ENCODE measurements at regions not wholly inside any gene's neighbourhood (a gene's known extent, or its start where the extent isn't known, plus 50 kb on each side); places are given as distances from the start of the nearest gene placed in this dataset.

- FAIRE-seq (no peak), DNase-seq (ENCODE audit: low spot score) (no peak)
These were observed 378.5 kb upstream of the CAMK1G start for GRCh38 chr1:209205039-209205438.

DNA sequence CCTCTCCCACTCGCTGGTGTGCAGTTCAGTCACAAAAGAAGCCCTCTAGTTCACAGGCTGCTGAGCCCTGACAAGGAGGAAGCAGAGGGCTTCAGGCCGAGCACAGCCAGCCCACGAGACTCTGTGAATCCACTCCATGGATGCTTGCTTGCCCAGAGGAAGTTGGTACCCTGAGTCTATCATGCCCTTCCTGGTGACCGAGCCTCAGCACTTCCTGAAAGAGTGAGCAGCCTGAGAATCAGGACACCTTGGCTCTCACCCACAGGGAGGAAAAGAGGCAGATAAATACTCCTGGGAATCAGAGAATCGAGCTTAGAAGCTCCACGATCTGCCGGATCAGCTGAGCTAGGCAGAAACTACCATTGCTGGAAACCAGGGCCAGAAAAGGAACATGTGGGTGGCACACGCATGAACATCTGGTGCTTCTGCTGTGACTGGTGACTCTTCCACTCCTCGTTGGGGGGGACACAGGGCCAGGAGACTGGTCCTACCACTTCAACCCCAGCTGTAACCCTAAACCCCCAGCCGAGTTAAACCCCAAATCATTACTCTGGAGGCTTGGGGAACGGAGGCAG is 376.3 kb upstream of the CAMK1G start:
- FAIRE-seq (no peak), DNase-seq (ENCODE audit: low spot score) (no peak)

DNA sequence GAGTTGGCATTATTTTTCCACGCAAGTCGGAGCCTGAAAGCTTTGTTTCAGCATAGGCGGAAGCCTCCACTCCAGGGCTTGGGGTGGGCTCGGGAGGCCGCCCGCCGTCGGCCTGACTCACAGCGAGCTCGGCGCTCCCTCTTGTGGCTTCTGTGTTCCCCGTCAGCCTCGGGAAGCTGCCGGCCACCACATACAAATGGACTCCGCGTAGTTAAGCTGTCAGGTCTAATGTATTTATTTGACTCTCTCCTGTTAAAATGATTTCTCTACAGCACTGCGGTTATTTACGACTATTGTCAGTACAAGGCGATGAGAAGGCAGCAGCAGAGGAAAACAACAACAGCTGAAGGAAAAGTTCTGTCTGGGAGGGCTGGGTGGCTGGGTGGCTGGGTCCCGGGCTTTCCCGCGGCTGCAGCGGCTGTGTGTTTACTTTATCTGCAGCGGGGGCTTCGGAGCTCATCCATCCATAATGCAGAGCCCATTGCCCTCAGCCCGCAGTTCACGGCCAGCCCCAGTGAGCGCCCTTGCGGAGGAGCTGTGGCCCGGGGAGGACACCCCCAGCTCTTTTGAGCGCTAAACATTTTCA is 375.7 kb upstream of the CAMK1G start:
- DNase-seq (ENCODE audit: low spot score) = peak; percentile 80
- peak; percentile 9 for FAIRE-seq

- DNase-seq (ENCODE audit: low spot score) = no peak
- FAIRE-seq = no peak
These were observed 374.9 kb upstream of the CAMK1G start for GRCh38 chr1:209208648-209209047.

GRCh38 chr1:209213989-209214388 is 369.5 kb upstream of the CAMK1G start:
- DNase-seq (ENCODE audit: low spot score) = no peak
- FAIRE-seq = no peak

DNA sequence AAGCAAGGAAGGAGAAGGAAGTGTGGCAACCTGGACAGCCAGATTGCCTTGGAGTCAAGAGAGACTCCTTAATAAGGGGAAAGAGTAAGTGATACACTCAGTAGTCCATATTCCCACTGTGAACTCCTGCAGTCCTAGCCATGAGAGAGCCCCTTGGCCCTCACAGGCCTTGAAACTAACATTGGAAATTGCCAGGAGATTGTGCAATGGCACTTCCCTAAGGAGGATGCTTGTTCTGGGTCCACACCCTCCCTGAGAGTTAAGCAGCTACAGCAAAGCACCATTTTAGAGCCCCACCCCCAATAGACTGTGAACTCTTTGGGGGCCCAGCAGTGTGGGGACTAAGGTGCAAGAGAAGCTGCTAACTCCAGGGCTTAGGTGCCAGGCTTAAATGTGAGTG is 367.7 kb upstream of the CAMK1G start:
- FAIRE-seq = no peak
- no peak for DNase-seq (ENCODE audit: low spot score)

DNA sequence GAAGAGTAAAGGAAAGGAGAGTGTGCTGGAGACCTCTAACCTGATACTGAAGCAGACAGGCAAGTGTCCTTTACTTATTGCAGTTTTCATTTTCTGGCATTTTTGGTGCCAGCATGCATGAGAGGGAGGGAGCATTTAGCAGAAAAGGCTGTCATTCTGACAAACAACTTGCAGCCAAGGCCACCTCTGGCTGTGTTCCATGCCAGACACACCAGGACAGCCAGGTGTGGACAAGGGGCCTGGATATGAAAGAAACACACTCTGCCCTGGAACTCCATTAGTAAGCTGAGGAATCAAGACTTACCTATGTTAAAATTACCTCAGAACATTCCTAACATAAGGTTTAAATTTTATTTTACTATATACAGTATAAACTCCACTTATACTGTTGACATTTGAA is 365.4 kb upstream of the CAMK1G start:
- FAIRE-seq (no peak), DNase-seq (ENCODE audit: low spot score) (no peak)

DNA sequence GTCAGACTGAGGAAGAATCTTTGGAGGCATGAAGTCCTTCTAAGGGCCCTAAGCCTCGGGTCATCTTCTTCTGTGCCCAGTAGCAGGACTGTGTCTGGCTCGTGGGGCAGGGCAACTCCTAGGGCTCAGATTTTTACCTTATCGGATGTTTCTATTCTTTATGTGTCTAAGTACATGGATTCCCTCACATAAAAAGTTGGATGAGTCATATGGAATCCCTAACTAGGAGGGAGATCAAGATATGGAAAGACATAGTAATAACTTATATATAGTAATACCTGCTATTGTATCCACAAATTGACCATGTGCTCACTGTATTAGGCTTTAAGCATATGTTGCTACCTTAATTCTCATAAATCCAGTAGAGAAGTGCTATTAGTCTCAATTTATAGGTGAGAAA is 364.5 kb upstream of the CAMK1G start:
- FAIRE-seq (no peak), DNase-seq (ENCODE audit: low spot score) (no peak)

GRCh38 chr1:209219791-209220524 is 363.6 kb upstream of the CAMK1G start:
- FAIRE-seq = no peak
- no peak for DNase-seq (ENCODE audit: low spot score)

DNA sequence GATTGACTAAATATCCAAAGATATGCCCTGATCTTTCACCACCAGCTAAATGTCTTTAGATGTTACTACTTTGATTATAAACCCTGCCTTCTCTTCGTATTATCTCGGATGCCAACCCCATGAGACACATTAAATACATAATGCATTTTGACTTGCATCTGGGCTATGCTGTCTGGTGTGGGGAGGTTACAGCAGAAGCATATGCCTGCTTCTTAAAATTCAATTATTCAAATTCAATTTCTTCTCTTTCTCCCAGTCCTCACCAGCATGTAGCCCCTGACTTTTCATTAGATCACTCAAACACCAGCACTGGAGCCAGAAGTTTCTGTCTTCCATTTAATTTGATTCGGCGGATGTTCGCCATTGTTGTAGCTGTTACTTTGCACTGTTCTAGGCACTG is 360.7 kb upstream of the CAMK1G start:
- DNase-seq (ENCODE audit: low spot score) (no peak), FAIRE-seq (peak; percentile 52)

GRCh38 chr1:209223791-209224190 is 359.7 kb upstream of the CAMK1G start:
- no peak for FAIRE-seq
- DNase-seq (ENCODE audit: low spot score) = no peak

GRCh38 chr1:209224886-209225285 is 358.6 kb upstream of the CAMK1G start:
- FAIRE-seq (no peak), DNase-seq (ENCODE audit: low spot score) (no peak)

DNA sequence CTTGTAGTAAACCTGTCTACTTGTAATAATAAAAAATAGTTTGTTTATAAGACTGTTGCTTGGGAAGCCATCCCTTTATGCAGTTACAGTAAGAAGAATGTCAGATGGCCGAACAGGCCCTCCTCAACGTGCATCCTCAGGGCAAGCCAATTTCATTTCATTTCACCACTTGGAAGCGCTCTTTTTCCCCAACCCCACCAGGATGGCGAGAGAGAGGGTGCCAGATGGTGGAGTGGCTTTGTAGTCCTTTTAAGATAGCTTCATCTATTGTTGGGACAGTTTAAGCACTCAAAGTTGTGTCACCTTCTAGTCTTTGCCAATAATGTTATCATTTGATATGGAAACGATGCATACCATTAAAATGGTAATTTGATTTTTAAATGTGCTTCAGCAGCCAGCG is 356.3 kb upstream of the CAMK1G start:
- no peak for DNase-seq (ENCODE audit: low spot score)
- peak; percentile 9 for FAIRE-seq

DNA sequence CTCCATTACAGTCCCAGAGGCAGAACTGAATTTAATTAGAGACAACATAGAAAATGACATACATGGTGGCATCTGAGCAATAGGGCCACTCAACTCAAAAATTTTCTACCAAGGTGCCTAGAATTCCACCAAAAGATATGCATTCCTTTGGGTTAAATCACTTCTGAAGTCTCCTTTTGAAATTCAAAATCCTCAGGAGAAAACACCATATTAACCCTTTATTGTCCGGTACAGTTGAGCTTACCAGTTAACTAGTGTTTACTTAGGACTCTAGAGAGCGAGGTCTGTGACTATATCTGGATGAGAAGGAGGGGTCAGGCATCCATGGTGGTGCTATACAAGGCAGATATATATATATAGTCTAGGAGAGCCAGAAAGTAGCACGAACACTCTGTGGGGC is 355.6 kb upstream of the CAMK1G start:
- FAIRE-seq = no peak
- no peak for DNase-seq (ENCODE audit: low spot score)

DNA sequence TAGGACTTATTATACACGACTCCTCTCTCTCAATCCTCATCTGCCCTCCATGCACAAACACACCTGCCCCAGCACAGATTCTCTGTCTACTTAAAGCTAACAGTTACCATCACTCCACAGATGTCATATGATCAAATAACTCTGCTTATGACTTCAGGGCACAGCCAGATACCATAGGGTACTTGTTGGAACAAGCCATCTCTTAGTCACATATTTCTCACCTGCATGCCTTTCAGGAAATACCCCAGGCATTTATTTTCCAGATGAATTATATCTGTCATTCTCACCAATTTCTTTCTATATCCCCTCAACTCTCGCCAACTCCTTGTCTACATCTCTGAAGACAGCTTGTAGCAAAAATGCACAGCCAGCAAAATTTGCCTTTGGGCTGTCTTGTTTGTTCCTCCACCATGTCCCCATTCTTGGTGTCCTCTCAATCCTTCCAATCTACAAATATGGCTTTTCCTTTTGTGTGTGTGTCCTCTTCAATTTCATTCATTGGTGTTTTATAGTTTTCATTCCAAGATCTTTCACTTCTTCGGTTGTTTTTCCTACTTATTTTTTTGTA is 353.9 kb upstream of the CAMK1G start:
- DNase-seq (ENCODE audit: low spot score) (no peak), FAIRE-seq (no peak)

DNA sequence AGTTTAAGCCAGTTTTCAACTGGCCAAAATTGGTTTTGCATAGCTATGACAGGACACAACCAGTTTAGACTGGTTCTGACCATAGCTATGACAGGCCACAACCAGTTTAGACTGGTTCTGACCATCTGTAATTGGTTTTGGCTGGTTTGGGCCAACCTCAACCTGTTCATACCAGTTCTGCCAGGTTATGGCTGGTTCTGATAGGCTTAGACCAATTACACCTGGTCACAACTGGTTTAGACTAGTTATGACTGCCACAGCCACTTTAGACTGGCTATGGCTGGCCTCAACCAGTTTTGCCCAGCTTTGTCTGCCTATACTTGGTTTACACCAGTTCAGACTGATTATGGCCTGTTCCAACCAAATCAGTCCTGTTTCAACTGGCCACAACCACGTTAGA is 353.2 kb upstream of the CAMK1G start:
- FAIRE-seq = peak; percentile 74

DNA sequence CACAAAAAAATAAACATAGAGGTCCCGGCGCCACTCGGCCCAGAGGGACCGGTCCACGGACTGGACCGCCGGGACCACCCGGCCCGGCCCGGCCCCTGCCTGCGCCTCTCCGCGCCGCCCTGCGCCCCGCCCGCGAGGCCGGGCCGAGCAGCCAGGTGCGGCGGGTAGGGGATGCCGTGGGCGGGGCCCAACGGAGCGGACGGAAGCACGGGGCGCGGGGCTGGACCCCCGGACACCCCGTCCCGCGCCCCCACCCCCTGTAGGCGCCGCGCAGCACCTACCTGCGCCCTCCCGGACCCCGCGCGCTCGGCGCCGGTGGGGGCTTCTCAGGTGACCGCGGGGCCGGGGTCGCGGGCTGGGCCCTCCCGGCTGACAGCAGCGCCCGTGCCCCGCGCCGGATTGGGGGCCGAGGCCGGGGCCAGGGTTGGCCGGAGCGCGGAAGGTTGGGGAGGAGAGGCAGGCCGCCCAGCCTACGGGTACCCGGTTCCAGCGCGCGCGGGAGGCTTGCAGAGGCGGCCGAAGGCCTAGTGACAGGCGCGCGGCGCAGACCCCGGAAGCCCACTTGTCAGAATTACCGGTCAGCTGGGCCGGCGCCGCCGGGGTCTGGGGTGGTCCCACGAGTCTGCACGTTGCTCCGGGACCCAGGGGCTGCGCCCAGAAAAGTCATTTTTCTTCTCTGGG is 351.9 kb upstream of the CAMK1G start:
- DNase-seq (ENCODE audit: low spot score) (no peak), FAIRE-seq (no peak)

More for the DNA sequence above, 353.2 kb upstream of the CAMK1G start:
- no peak for DNase-seq (ENCODE audit: low spot score)

DNA sequence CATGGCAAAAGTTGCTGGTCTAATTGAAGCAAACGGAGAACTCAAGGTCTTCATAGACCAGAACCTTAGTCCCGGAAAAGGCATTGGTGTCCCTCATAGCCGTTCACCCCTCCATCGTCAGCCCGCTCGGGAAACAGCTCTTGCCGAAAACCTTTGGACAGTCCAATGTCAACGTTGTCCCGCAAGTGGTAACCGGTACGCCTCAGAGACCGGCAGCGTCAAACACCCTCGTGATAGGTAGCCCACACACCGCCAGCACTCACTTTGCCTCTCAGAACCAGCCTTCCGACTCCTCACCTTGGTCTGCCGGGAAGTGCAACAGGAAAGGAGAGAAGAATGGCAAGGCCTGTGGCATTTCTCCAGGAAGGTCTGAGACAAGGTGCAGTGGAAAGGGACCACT is 351.3 kb upstream of the CAMK1G start:
- DNase-seq (ENCODE audit: low spot score) = no peak
- no peak for FAIRE-seq

- DNase-seq (ENCODE audit: low spot score) (no peak), FAIRE-seq (peak; percentile 5)
These were observed 350.8 kb upstream of the CAMK1G start for GRCh38 chr1:209232759-209233158.

- FAIRE-seq (no peak), DNase-seq (ENCODE audit: low spot score) (no peak)
These were observed 348.3 kb upstream of the CAMK1G start for GRCh38 chr1:209235166-209235565.

- no peak for FAIRE-seq
These were observed 345.2 kb upstream of the CAMK1G start for GRCh38 chr1:209238356-209238755.

GRCh38 chr1:209240351-209240750 is 343.2 kb upstream of the CAMK1G start:
- DNase-seq (ENCODE audit: low spot score) = no peak
- no peak for FAIRE-seq

More at GRCh38 chr1:209238356-209238755, 345.2 kb upstream of the CAMK1G start:
- no peak for DNase-seq (ENCODE audit: low spot score)

Measured in urothelium cell line (cell line).